Vagina (tissue), 2 donors: ENCODE measurements at regions not wholly inside any gene's neighbourhood (a gene's known extent, or its start where the extent isn't known, plus 50 kb on each side); places are given as distances from the start of the nearest gene placed in this dataset.
A peak's percentile ranks its signal among the peaks of the same experiment; 100 is the strongest.

ENCODE experiments used
- DNase-seq, 2 donors: peaks; one replicate each; pipeline ENCODE4 v3.0.0-alpha.2; 2017; ENCODE audit errors: extremely low spot score in 2 of 2
- H3K27ac ChIP-seq: fragments of 200-600 bp; sonication (generic); one replicate; pipeline ENCODE4 v1.5.1; 2019
- H3K27me3 ChIP-seq: fragments of 200-600 bp; sonication (generic); one replicate; pipeline ENCODE4 v1.5.1; 2019
- H3K36me3 ChIP-seq, 2 donors: fragments of 200-600 bp; sonication (generic); one replicate each; pipeline ENCODE4 v1.5.1; 2017 to 2019
- H3K4me1 ChIP-seq: fragments of 200-600 bp; sonication (generic); one replicate; pipeline ENCODE4 v1.5.1; 2019
- H3K4me3 ChIP-seq, 2 donors: fragments of 200-600 bp; sonication (generic); 1 replicate in 1 of 2; 2 replicates in 1 of 2; pipeline ENCODE4 v1.5.1; 2016 to 2019
- H3K9me3 ChIP-seq: fragments of 200-600 bp; sonication (generic); one replicate; pipeline ENCODE4 v1.5.1; 2019
- POLR2A ChIP-seq, 2 donors: fragments of 450-650 bp; IDR thresholded peaks; one replicate each; pipeline ENCODE4 v1.6.1; 2017; ENCODE audit warnings: antibody characterized with exemption in 2 of 2, mild to moderate bottlenecking in 2 of 2, moderate library complexity in 2 of 2
- POLR2AphosphoS5 ChIP-seq, 2 donors: sonication (generic); formaldehyde crosslinking; IDR thresholded peaks; one replicate each; pipeline ENCODE4 v1.9.0; 2017; ENCODE audit warnings: antibody characterized with exemption in 2 of 2, mild to moderate bottlenecking in 2 of 2, low read depth in 1 of 2; ENCODE audit not compliant: insufficient read depth in 1 of 2
- intact Hi-C: fragments of 100-400 bp; cut with DNase I; formaldehyde crosslinking; loops from one replicate; pipeline ENCODE4 v1.15.1; 2023
- TF ChIP-seq, protein P1 (sequence below), 3 experiments: fragments of 450-650 bp in 2 of 3; fragments of 200-600 bp in 1 of 3; sonication (generic) in 1 of 3; IDR thresholded peaks; one replicate each; pipeline ENCODE4 v1.5.1; 2017 to 2019; ENCODE audit warnings: antibody characterized with exemption in 3 of 3, mild to moderate bottlenecking in 2 of 3, moderate library complexity in 2 of 3

GRCh38 chr5:2272039-2272438 lies 389.3 kb upstream of the IRX4 start:
- TF ChIP-seq POLR2AphosphoS5 (IDR thresholded peaks at IDR 0.05; ENCODE audit: insufficient read depth in 1 of 2, low read depth in 1 of 2) (no peak), POLR2A (IDR thresholded peaks at IDR 0.05) (no peak)
- Histone ChIP-seq H3K4me3 (no peak overlapping the region), H3K9me3 (no peaks in the 10 kb centered on the region), H3K36me3 (no peaks in the 10 kb centered on the region), H3K27ac (no peak overlapping the region), H3K4me1 (no peaks in the 10 kb centered on the region), H3K27me3 (no peaks in the 10 kb centered on the region)
- intact Hi-C loops: no loop called here
- DNase-seq: no peak

- TF ChIP-seq, protein P1, sequence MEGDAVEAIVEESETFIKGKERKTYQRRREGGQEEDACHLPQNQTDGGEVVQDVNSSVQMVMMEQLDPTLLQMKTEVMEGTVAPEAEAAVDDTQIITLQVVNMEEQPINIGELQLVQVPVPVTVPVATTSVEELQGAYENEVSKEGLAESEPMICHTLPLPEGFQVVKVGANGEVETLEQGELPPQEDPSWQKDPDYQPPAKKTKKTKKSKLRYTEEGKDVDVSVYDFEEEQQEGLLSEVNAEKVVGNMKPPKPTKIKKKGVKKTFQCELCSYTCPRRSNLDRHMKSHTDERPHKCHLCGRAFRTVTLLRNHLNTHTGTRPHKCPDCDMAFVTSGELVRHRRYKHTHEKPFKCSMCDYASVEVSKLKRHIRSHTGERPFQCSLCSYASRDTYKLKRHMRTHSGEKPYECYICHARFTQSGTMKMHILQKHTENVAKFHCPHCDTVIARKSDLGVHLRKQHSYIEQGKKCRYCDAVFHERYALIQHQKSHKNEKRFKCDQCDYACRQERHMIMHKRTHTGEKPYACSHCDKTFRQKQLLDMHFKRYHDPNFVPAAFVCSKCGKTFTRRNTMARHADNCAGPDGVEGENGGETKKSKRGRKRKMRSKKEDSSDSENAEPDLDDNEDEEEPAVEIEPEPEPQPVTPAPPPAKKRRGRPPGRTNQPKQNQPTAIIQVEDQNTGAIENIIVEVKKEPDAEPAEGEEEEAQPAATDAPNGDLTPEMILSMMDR (IDR thresholded peaks at IDR 0.05): no peak
- TF ChIP-seq POLR2A (IDR thresholded peaks at IDR 0.05) (no peak), POLR2AphosphoS5 (IDR thresholded peaks at IDR 0.05; ENCODE audit: insufficient read depth in 1 of 2, low read depth in 1 of 2) (no peak)
- no peak overlapping the region for H3K27ac ChIP-seq
- intact Hi-C loops: no loop called here
- no peak overlapping the region for H3K4me3 ChIP-seq
- no peaks in the 10 kb centered on the region for H3K4me1 ChIP-seq
- no peaks in the 10 kb centered on the region for H3K27me3 ChIP-seq
- no peak for DNase-seq
- H3K36me3 ChIP-seq: no peaks in the 10 kb centered on the region
- H3K9me3 ChIP-seq: no peaks in the 10 kb centered on the region
These were observed 388.6 kb upstream of the IRX4 start for GRCh38 chr5:2271316-2271715.

GRCh38 chr5:2270467-2270866 lies 387.7 kb upstream of the IRX4 start:
- H3K27ac ChIP-seq: no peak overlapping the region
- no peaks in the 10 kb centered on the region for H3K36me3 ChIP-seq
- H3K4me1 ChIP-seq: no peaks in the 10 kb centered on the region
- TF ChIP-seq POLR2AphosphoS5 (IDR thresholded peaks at IDR 0.05; ENCODE audit: insufficient read depth in 1 of 2, low read depth in 1 of 2) (no peak), POLR2A (IDR thresholded peaks at IDR 0.05) (no peak)
- TF ChIP-seq, protein P1 (IDR thresholded peaks at IDR 0.05): no peak
- no peaks in the 10 kb centered on the region for H3K9me3 ChIP-seq
- DNase-seq: peak in 1 of 2 donors; percentile 88
- intact Hi-C loops: no loop called here
- H3K27me3 ChIP-seq: no peaks in the 10 kb centered on the region
- no peak overlapping the region for H3K4me3 ChIP-seq

GRCh38 chr5:2269656-2270055 lies 386.9 kb upstream of the IRX4 start:
- Histone ChIP-seq H3K4me1 (no peaks in the 10 kb centered on the region), H3K27ac (no peak overlapping the region), H3K4me3 (no peak overlapping the region), H3K9me3 (no peaks in the 10 kb centered on the region), H3K27me3 (no peaks in the 10 kb centered on the region), H3K36me3 (no peaks in the 10 kb centered on the region)
- TF ChIP-seq, protein P1 (IDR thresholded peaks at IDR 0.05): no peak
- TF ChIP-seq POLR2A (IDR thresholded peaks at IDR 0.05): no peak
- no peak for TF ChIP-seq POLR2AphosphoS5 (IDR thresholded peaks at IDR 0.05; ENCODE audit: insufficient read depth in 1 of 2, low read depth in 1 of 2)
- intact Hi-C loops: no loop called here
- DNase-seq: peak in 1 of 2 donors; percentile 85

- peak in 1 of 2 donors; percentile 28 for DNase-seq
- intact Hi-C loops: no loop called here
- TF ChIP-seq POLR2A (IDR thresholded peaks at IDR 0.05) (no peak), POLR2AphosphoS5 (IDR thresholded peaks at IDR 0.05; ENCODE audit: insufficient read depth in 1 of 2, low read depth in 1 of 2) (no peak)
- TF ChIP-seq, protein P1 (IDR thresholded peaks at IDR 0.05): no peak
- Histone ChIP-seq H3K9me3 (no peaks in the 10 kb centered on the region), H3K4me3 (no peak overlapping the region), H3K36me3 (no peaks in the 10 kb centered on the region), H3K27me3 (no peaks in the 10 kb centered on the region), H3K27ac (no peak overlapping the region), H3K4me1 (no peaks in the 10 kb centered on the region)
These were observed 385.3 kb upstream of the IRX4 start for GRCh38 chr5:2267991-2268390.
